Hematopoietic multipotent progenitor cell treated with erythropoietin and hydrocortisone succinate and interleukin-3 and kit ligand, for 17 days (in vitro differentiated cells): ENCODE measurements at regions not wholly inside any gene's neighbourhood (a gene's known extent, or its start where the extent isn't known, plus 50 kb on each side); places are given as distances from the start of the nearest gene placed in this dataset.
A peak's percentile ranks its signal among the peaks of the same experiment; 100 is the strongest.
"Not testable (repeated sequence)": the region's sequence is repeated elsewhere in the genome, so short reads cannot be mapped to it uniquely, and the experiment has no call there.

Experiments used
- DNase-seq: peaks from one replicate; pipeline ENCODE4 v3.0.0-alpha.2; 2015; ENCODE audit warnings: low spot score

GRCh38 chr15:38814891-38815290, 250.3 kb upstream of the RASGRP1 start:
- DNase-seq = no peak

DNA sequence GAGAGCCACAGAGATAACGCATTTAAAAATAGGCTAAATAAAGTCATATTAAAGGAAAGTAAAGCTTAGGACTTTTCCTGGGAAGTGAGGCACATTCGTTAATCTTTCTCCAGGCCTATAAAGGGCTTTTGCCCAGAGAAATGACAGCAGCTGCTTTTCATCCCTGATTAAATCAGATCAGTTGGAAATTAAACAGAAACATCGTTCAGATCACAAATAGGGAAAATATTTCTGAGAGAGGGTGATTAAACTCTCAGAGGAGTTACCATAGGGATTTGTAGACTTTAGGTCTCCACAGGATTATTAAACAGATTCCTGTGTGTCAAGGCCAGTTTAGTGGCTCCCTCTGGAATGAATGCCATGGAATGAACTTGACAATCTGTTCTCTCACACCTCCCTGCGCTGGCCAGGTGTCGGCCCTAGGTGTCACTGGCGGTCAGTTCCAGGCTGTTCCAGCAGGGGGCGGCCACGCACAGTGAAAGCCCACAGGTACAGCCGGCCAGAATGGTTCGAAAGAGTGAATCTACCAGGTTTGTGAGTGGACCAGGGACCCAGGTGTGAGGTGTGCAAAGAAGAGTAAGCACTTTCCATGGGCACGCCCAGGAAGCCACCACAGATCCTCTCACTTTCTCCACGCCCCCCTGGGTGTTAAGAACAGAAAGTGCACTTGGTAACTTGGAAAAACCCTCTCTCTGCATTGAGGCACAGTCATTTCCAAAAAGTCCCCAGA, 253.0 kb upstream of the RASGRP1 start:
- peak; percentile 57 for DNase-seq

GRCh38 chr15:38818157-38818790, 253.7 kb upstream of the RASGRP1 start:
- DNase-seq = no peak

- no peak for DNase-seq
These were observed 254.9 kb upstream of the RASGRP1 start for GRCh38 chr15:38819387-38819950.

GRCh38 chr15:38823263-38823662, 258.6 kb upstream of the RASGRP1 start:
- no peak for DNase-seq

GRCh38 chr15:38824719-38825118, 260.1 kb upstream of the RASGRP1 start:
- no peak for DNase-seq

DNA sequence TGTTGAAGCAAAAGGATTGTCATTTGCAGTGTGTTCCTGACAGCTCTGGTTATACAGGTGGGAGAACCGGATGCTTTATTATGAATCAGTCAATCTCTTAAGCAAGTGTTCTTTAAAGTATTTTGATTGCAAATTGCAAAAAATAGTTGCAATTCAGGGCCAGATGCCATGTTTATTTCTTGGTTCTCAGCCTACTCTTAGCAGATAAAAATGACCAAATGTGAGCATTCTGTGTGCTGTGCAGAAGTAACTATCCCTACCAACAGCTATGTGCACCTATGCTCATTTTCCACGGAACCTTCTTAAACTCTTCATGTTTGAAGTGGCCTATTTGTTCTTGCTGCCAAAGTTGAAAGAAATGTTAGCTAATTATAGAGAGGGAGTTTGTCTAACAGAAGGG, 262.3 kb upstream of the RASGRP1 start:
- DNase-seq = no peak

DNA sequence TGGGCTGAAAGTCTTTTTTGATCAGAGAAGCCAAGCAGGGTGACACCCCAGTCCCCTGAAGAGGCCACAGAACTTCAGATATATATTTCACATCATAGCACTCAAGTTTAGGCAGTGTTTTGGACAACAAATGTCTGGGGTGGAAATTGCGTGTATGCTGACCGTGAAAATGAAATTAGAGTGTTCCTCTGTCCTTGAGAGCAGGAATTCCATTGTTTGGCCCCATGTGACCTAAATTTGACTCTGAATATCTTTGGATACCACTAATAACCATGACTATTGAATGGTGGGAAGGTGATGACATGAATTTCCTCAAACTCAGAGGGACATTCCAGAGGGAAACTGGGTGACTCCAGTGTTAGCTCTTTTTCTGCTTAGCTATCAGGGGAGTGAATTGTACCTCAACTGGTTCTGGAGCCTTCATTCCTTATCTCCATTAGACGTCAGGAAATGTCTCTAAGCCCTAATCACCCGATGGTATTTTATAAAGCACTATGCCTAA, 263.5 kb upstream of the RASGRP1 start:
- DNase-seq = no peak

DNA sequence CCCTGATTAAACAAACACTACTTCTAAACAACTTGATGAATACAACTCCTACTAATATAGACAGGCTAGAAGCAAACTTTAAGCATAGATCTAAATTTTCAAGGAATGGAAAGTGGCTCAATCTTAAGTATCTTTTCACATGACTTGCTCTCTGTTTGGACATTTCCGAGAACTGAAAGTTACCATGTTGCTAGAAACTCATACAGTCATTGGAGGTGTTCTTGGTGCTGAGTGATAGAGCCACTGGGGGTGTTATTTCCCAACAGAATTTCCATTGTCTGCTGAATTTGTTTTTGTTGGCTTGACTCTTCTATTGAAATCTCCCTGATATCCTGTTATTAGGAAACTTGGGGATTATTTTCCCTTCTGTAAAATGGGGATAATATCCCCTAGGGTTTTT, 264.5 kb upstream of the RASGRP1 start:
- no peak for DNase-seq

DNA sequence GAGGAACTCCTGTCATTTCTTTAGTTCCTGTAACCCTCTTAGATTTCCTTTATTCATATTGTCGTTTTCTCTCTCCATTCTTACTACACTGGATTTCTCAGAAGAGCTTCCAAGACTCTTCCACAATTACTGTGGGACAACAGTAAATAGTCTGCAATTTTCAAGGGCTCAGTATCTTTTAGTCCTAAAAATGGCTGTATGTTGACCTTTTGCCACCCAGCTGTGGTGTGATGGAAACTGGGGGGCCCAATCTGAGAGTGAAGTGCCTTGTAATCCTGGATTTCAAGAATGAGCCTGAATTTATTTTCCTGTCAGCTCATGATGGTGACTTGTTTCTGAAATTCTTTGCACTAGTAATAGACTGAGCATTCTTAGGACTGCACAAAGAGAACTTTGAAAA, 277.6 kb upstream of the RASGRP1 start:
- DNase-seq = no peak

- DNase-seq = no peak
These were observed 278.5 kb upstream of the RASGRP1 start for GRCh38 chr15:38843051-38843501.

DNA sequence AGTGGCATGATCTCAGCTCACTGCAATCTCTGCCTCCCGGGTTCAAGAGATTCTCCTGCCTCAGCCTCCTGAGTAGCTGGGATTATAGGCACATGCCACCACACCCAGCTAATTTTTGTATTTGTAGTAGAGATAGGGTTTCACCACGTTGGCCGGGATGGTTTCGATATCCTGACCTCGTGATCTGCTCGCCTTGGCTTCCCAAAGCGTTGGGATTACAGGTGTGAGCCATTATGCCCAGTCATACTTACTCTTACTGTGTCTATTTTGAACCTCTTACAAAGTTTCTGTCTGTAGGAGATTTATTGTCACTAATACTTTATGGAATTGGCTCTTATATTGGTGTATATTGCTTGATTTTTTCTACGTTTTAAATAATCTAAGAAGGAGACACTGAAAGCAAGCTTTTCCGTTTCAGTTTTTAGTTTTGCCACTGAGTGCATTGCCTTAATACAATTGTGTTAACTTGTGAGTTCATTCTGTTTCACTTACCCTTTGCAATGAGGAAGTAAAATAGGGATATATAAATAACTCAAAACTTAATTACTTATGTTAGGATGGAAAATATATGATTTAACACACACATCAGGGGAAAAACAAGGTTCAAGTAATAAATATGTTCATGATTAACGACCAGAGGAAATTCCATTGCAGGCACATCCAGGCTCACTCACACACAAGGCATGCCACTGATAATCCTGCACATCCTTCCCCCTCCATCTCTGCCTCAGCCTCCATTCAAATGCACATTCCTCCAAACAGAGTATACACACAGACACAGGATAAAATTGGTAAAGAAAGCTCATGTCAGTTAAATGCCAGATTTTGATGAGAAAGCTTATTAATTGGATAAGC, 279.3 kb upstream of the RASGRP1 start:
- DNase-seq = no peak

DNA sequence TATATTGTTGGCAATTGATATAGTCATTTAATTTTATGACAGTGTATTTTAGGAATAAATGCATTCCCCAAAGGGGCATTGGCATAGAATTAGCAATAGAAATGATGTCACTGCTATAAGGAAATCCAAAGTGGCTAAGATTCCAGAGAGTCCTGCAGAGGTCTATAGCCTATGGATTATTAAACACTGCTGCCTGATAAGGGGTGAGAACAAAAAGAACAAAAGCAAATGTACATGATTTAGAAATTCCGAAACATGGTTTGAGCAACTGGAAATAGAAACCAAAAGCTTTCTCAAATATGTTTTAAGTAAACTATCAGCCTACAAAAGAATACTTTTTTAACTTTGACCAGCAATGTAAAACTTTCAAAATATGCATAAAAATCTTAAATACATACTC, 280.1 kb upstream of the RASGRP1 start:
- DNase-seq = no peak

- DNase-seq = no peak
These were observed 281.7 kb upstream of the RASGRP1 start for GRCh38 chr15:38846346-38846745.

DNA sequence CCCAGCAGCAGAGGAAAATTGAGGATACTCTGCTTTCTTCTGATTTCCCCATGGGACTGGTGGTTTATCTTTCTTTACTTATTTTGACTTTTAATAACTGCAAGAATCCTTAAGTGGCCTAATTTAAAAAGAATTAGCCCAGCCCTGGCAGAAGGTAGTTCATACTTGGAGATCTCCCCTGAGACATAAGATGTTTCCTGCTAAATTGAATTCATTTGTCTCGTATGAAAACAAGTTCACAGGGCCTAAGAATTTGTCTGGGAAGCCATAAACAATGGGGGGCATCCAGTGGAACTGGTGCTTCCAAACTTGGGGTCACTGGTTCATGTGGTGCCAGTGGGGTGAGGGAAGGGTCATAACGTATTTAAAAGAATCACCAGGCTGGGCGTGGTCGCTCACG, 283.1 kb upstream of the RASGRP1 start:
- DNase-seq = no peak

DNA sequence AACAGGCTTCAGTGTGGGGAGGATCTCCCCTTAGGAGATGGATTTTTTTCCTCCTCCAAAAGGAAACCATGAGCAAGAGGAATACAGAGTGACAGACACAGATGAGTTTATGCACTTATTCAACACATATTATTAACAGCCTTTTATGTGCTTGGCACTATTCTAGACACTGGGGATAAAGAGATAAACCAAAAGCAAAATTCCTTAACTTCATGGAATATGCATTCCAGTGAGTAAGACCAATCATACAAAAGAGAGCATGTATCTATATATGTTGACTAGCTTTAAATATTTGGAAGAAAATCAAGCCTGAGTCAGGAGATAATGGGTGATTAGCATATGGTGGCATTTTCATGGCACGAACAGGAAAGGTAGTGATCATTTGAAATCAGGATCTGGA, 284.4 kb upstream of the RASGRP1 start:
- DNase-seq = no peak

DNA sequence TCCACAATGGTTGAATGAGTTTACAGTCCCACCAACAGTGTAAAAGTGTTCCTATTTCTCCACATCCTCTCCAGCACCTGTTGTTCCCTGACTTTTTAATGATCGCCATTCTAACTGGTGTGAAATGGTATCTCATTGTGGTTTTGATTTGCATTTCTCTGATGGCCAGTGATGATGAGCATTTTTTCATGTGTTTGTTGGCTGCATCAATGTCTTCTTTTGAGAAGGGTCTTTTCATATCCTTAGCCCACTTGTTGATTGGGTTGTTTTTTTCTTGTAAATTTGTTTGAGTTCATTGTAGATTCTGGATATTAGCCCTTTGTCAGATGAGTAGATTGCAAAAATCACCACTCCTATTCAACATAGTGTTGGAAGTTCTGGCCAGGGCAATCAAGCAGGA, 287.6 kb upstream of the RASGRP1 start:
- not testable (repeated sequence) for DNase-seq

DNA sequence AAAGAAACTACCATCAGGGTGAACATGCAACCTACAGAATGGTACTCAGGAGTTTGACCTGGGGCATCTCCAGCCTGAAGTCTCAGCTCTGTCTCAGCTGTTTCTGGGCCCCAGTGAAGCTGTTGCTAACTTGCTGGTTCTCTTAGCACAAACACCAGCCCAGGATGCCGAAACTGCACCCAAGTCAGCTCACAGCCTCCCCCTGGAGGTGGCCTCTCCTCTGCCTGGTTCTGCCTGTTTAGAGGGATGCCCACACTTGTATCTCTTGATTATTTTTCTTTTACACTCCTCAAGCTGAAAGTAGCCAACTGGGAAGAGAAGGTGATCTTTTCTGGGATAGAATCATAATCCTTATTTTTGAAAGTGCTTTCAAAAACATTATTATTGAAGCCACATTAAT, 289.0 kb upstream of the RASGRP1 start:
- no peak for DNase-seq

- DNase-seq = no peak
These were observed 289.9 kb upstream of the RASGRP1 start for GRCh38 chr15:38854506-38854905.

DNA sequence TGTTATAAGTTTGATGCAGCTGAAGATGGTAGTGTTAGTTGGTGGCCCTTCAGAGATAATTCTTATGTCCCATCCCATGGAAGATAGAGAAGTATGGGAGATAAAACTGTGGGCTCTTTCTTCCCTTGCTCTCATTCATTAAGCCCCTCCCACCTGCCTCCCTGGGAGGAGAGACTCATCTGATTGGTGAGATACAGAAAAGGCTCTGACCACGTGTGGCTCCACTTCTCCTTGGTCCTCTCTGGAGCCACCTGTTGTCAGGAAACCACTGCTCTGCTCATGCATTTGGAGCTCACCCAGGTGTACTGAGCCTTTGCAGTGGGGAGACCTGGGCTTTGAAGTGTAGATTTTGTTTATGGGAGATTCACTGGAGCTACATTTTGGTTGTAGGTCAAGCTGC, 293.2 kb upstream of the RASGRP1 start:
- no peak for DNase-seq

- DNase-seq = no peak
These were observed 295.0 kb upstream of the RASGRP1 start for GRCh38 chr15:38859574-38859973.

DNA sequence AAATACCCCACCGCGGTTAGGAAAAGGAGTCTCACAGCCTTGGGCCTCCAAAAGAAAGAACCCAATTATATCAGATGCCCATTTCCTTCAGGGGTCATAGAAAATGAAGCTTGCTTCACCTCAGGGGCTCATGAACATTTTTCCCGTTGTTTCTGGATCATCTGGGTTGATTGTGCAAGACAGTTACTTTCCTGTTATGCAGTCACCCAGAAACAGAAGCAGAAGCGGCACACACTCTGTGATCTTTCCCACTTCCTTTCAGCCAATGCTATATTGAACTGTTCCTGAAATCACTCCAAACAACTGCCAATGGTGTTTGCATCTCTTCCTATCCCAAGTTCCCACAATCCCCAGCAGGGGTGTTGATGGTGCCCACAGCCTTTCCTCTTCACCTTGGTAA, 295.6 kb upstream of the RASGRP1 start:
- no peak for DNase-seq
